ENCODE measurements at regions not wholly inside any gene's neighbourhood (a gene's known extent, or its start where the extent isn't known, plus 50 kb on each side); places are given as distances from the start of the nearest gene placed in this dataset.

- H3K4me3 ChIP-seq (ENCODE audit: low read length) = no peak overlapping the region
These were observed 1058.0 kb downstream of the KCNT2 start for GRCh38 chr1:195550071-195550862.

GRCh38 chr1:195530961-195531360 is 1077.3 kb downstream of the KCNT2 start:
- Histone ChIP-seq H3K27ac (ENCODE audit: low read length) (no peak overlapping the region), H3K36me3 (ENCODE audit: control insufficient read depth, insufficient read depth, low read length) (no peaks in the 10 kb centered on the region), H3K27me3 (ENCODE audit: control insufficient read depth, insufficient read depth, low read length) (no peaks in the 10 kb centered on the region), H3K4me1 (ENCODE audit: control insufficient read depth, insufficient read depth, low read length) (no peaks in the 10 kb centered on the region), H3K9me3 (ENCODE audit: control insufficient read depth, insufficient read depth, low read length) (no peaks in the 10 kb centered on the region), H3K4me3 (ENCODE audit: low read length) (no peak overlapping the region)
- no peak for DNase-seq (ENCODE audit: low read depth, low spot score)
- WGBS (ENCODE audit: insufficient coverage, insufficient read length) = no CpG with 5 or more reads among the region's 2 CpGs

More at GRCh38 chr1:195550071-195550862, 1058.0 kb downstream of the KCNT2 start:
- no peaks in the 10 kb centered on the region for H3K27me3 ChIP-seq (ENCODE audit: control insufficient read depth, insufficient read depth, low read length)
- H3K36me3 ChIP-seq (ENCODE audit: control insufficient read depth, insufficient read depth, low read length) = no peaks in the 10 kb centered on the region
- DNase-seq (ENCODE audit: low read depth, low spot score) = no peak
- H3K4me1 ChIP-seq (ENCODE audit: control insufficient read depth, insufficient read depth, low read length) = no peaks in the 10 kb centered on the region
- WGBS (ENCODE audit: insufficient coverage, insufficient read length) = no CpG with 5 or more reads among the region's 5 CpGs
- H3K27ac ChIP-seq (ENCODE audit: low read length) = no peak overlapping the region
- H3K9me3 ChIP-seq (ENCODE audit: control insufficient read depth, insufficient read depth, low read length) = no peaks in the 10 kb centered on the region

GRCh38 chr1:195529881-195530280 is 1078.4 kb downstream of the KCNT2 start:
- no peaks in the 10 kb centered on the region for H3K36me3 ChIP-seq (ENCODE audit: control insufficient read depth, insufficient read depth, low read length)
- no peak overlapping the region for H3K27ac ChIP-seq (ENCODE audit: low read length)
- H3K9me3 ChIP-seq (ENCODE audit: control insufficient read depth, insufficient read depth, low read length) = no peaks in the 10 kb centered on the region
- no peak for DNase-seq (ENCODE audit: low read depth, low spot score)
- H3K4me3 ChIP-seq (ENCODE audit: low read length) = no peak overlapping the region
- H3K4me1 ChIP-seq (ENCODE audit: control insufficient read depth, insufficient read depth, low read length) = no peaks in the 10 kb centered on the region
- H3K27me3 ChIP-seq (ENCODE audit: control insufficient read depth, insufficient read depth, low read length) = no peaks in the 10 kb centered on the region
- WGBS (ENCODE audit: insufficient coverage, insufficient read length) = no CpG with 5 or more reads among the region's 1 CpG

GRCh38 chr1:195520757-195521156 is 1087.5 kb downstream of the KCNT2 start:
- WGBS (ENCODE audit: insufficient coverage, insufficient read length) = 100% methylated on average over 2 of the region's 3 CpGs
- no peaks in the 10 kb centered on the region for H3K36me3 ChIP-seq (ENCODE audit: control insufficient read depth, insufficient read depth, low read length)
- H3K9me3 ChIP-seq (ENCODE audit: control insufficient read depth, insufficient read depth, low read length) = no peaks in the 10 kb centered on the region
- no peak overlapping the region for H3K4me3 ChIP-seq (ENCODE audit: low read length)
- no peaks in the 10 kb centered on the region for H3K4me1 ChIP-seq (ENCODE audit: control insufficient read depth, insufficient read depth, low read length)
- no peak for DNase-seq (ENCODE audit: low read depth, low spot score)
- H3K27ac ChIP-seq (ENCODE audit: low read length) = no peak overlapping the region
- no peaks in the 10 kb centered on the region; the same call in 1 of the 2 replicates for H3K27me3 ChIP-seq (ENCODE audit: control insufficient read depth, insufficient read depth, low read length)

- H3K9me3 ChIP-seq (ENCODE audit: control insufficient read depth, insufficient read depth, low read length) = no peaks in the 10 kb centered on the region
- H3K27me3 ChIP-seq (ENCODE audit: control insufficient read depth, insufficient read depth, low read length) = no peaks in the 10 kb centered on the region; the same call in 1 of the 2 replicates
- DNase-seq (ENCODE audit: low read depth, low spot score) = no peak
- H3K36me3 ChIP-seq (ENCODE audit: control insufficient read depth, insufficient read depth, low read length) = no peaks in the 10 kb centered on the region
- H3K27ac ChIP-seq (ENCODE audit: low read length) = no peak overlapping the region
- no peaks in the 10 kb centered on the region for H3K4me1 ChIP-seq (ENCODE audit: control insufficient read depth, insufficient read depth, low read length)
- no peak overlapping the region for H3K4me3 ChIP-seq (ENCODE audit: low read length)
These were observed 1092.2 kb downstream of the KCNT2 start for GRCh38 chr1:195516036-195516435.

- no peaks in the 10 kb centered on the region for H3K36me3 ChIP-seq (ENCODE audit: control insufficient read depth, insufficient read depth, low read length)
- H3K27me3 ChIP-seq (ENCODE audit: control insufficient read depth, insufficient read depth, low read length) = no peaks in the 10 kb centered on the region
- no peaks in the 10 kb centered on the region for H3K4me1 ChIP-seq (ENCODE audit: control insufficient read depth, insufficient read depth, low read length)
- no CpG with 5 or more reads among the region's 1 CpG for WGBS (ENCODE audit: insufficient coverage, insufficient read length)
- H3K27ac ChIP-seq (ENCODE audit: low read length) = no peak overlapping the region
- no peaks in the 10 kb centered on the region for H3K9me3 ChIP-seq (ENCODE audit: control insufficient read depth, insufficient read depth, low read length)
- no peak overlapping the region for H3K4me3 ChIP-seq (ENCODE audit: low read length)
- DNase-seq (ENCODE audit: low read depth, low spot score) = no peak
These were observed 1096.7 kb downstream of the KCNT2 start for GRCh38 chr1:195511501-195511900.

- no peak for DNase-seq (ENCODE audit: low read depth, low spot score)
- H3K27ac ChIP-seq (ENCODE audit: low read length) = no peak overlapping the region
- no peaks in the 10 kb centered on the region for H3K4me1 ChIP-seq (ENCODE audit: control insufficient read depth, insufficient read depth, low read length)
- WGBS (ENCODE audit: insufficient coverage, insufficient read length) = no CpG with 5 or more reads among the region's 2 CpGs
- H3K9me3 ChIP-seq (ENCODE audit: control insufficient read depth, insufficient read depth, low read length) = no peaks in the 10 kb centered on the region
- H3K36me3 ChIP-seq (ENCODE audit: control insufficient read depth, insufficient read depth, low read length) = no peaks in the 10 kb centered on the region
- H3K4me3 ChIP-seq (ENCODE audit: low read length) = no peak overlapping the region
- no peaks in the 10 kb centered on the region for H3K27me3 ChIP-seq (ENCODE audit: control insufficient read depth, insufficient read depth, low read length)
These were observed 1107.1 kb downstream of the KCNT2 start for GRCh38 chr1:195501118-195501517.

- H3K4me1 ChIP-seq (ENCODE audit: control insufficient read depth, insufficient read depth, low read length) = no peaks in the 10 kb centered on the region
- H3K4me3 ChIP-seq (ENCODE audit: low read length) = no peak overlapping the region
- H3K36me3 ChIP-seq (ENCODE audit: control insufficient read depth, insufficient read depth, low read length) = no peaks in the 10 kb centered on the region
- H3K27me3 ChIP-seq (ENCODE audit: control insufficient read depth, insufficient read depth, low read length) = no peaks in the 10 kb centered on the region
- no peaks in the 10 kb centered on the region for H3K9me3 ChIP-seq (ENCODE audit: control insufficient read depth, insufficient read depth, low read length)
- no peak overlapping the region for H3K27ac ChIP-seq (ENCODE audit: low read length)
- DNase-seq (ENCODE audit: low read depth, low spot score) = no peak
- no CpG with 5 or more reads among the region's 5 CpGs for WGBS (ENCODE audit: insufficient coverage, insufficient read length)
These were observed 1112.3 kb downstream of the KCNT2 start for GRCh38 chr1:195495720-195496635.

- Histone ChIP-seq H3K27ac (ENCODE audit: low read length) (no peak overlapping the region), H3K27me3 (ENCODE audit: control insufficient read depth, insufficient read depth, low read length) (no peaks in the 10 kb centered on the region), H3K4me3 (ENCODE audit: low read length) (no peak overlapping the region), H3K4me1 (ENCODE audit: control insufficient read depth, insufficient read depth, low read length) (no peaks in the 10 kb centered on the region), H3K9me3 (ENCODE audit: control insufficient read depth, insufficient read depth, low read length) (no peaks in the 10 kb centered on the region), H3K36me3 (ENCODE audit: control insufficient read depth, insufficient read depth, low read length) (no peaks in the 10 kb centered on the region)
- DNase-seq (ENCODE audit: low read depth, low spot score) = no peak
- WGBS (ENCODE audit: insufficient coverage, insufficient read length) = no CpG with 5 or more reads among the region's 6 CpGs
These were observed 1126.1 kb downstream of the KCNT2 start for GRCh38 chr1:195482137-195482536.

GRCh38 chr1:195481293-195481692 is 1126.9 kb downstream of the KCNT2 start:
- H3K27me3 ChIP-seq (ENCODE audit: control insufficient read depth, insufficient read depth, low read length) = no peaks in the 10 kb centered on the region
- no peaks in the 10 kb centered on the region for H3K36me3 ChIP-seq (ENCODE audit: control insufficient read depth, insufficient read depth, low read length)
- no CpG with 5 or more reads among the region's 3 CpGs for WGBS (ENCODE audit: insufficient coverage, insufficient read length)
- H3K9me3 ChIP-seq (ENCODE audit: control insufficient read depth, insufficient read depth, low read length) = no peaks in the 10 kb centered on the region
- no peak overlapping the region for H3K27ac ChIP-seq (ENCODE audit: low read length)
- H3K4me1 ChIP-seq (ENCODE audit: control insufficient read depth, insufficient read depth, low read length) = no peaks in the 10 kb centered on the region
- DNase-seq (ENCODE audit: low read depth, low spot score) = no peak
- no peak overlapping the region for H3K4me3 ChIP-seq (ENCODE audit: low read length)

All from iPS DF 6.9 (cell line).